ENCODE measurements at regions not wholly inside any gene's neighbourhood (a gene's known extent, or its start where the extent isn't known, plus 50 kb on each side); places are given as distances from the start of the nearest gene placed in this dataset.

DNA sequence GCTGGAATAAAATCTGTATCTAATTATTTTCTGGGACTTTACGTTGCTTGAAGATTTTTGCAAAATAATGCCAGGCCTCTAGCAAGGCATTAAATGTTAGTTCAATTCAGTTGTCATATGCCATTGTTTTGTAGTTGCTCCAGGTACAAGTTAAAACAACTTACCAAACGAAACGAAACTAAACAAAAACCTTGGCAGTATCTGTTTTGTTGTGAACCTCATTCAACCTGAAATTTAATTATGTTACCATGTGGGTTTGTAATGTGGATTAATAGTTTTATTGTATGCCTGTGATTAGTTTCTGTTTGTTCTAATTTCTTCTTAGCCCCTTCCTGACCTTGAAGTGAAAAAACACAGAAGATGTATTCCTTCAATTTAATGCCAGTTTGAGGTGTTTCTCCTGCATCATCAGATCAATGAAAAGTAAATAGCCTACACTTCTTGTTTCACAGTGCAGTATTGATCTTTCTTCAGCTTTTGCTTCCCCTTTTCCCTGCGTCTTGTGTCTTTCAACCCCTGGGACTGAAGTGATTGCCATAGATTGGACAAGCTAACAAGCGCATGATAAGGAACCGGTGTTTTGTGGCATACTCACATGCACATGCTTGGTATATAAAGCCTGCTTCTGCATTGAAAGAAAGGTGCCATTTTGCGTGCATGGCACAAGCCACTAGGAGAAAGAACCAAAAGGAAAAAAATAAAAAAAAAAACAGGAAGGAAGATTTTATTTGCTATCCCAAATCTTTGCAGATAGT lies 699.0 kb upstream of the ARRDC3 start:
- H3K27me3 Mint-ChIP-seq (ENCODE audit: low read depth): peaks cover 3% of the 10 kb centered on the region
- no peak overlapping the region for H3K27ac Mint-ChIP-seq (ENCODE audit: unreplicated experiment)
- DNase-seq (ENCODE audit: low spot score): no peak
- no peak for TF ChIP-seq CTCF (IDR thresholded peaks at IDR 0.05)
- H3K9me3 Mint-ChIP-seq (ENCODE audit: low read depth): peaks cover 3% of the 10 kb centered on the region
- no peaks in the 10 kb centered on the region for H3K36me3 Mint-ChIP-seq (ENCODE audit: low read depth)
- H3K4me3 Mint-ChIP-seq (ENCODE audit: unreplicated experiment): no peak overlapping the region
- no peaks in the 10 kb centered on the region for H3K4me1 Mint-ChIP-seq (ENCODE audit: low read depth)

- no peak for DNase-seq (ENCODE audit: low spot score)
- Mint-ChIP-seq H3K27ac (ENCODE audit: unreplicated experiment) (no peak overlapping the region), H3K36me3 (ENCODE audit: low read depth) (no peaks in the 10 kb centered on the region), H3K4me1 (ENCODE audit: low read depth) (no peaks in the 10 kb centered on the region), H3K9me3 (ENCODE audit: low read depth) (no peaks in the 10 kb centered on the region), H3K27me3 (ENCODE audit: low read depth) (no peaks in the 10 kb centered on the region), H3K4me3 (ENCODE audit: unreplicated experiment) (no peak overlapping the region)
- TF ChIP-seq CTCF (IDR thresholded peaks at IDR 0.05): no peak
Measured at GRCh38 chr5:92070786-92071185, 687.7 kb upstream of the ARRDC3 start.

- no peak for TF ChIP-seq CTCF (IDR thresholded peaks at IDR 0.05)
- Mint-ChIP-seq H3K4me1 (ENCODE audit: low read depth) (no peaks in the 10 kb centered on the region), H3K27ac (ENCODE audit: unreplicated experiment) (no peak overlapping the region), H3K9me3 (ENCODE audit: low read depth) (peaks cover 8% of the 10 kb centered on the region), H3K36me3 (ENCODE audit: low read depth) (no peaks in the 10 kb centered on the region), H3K4me3 (ENCODE audit: unreplicated experiment) (no peak overlapping the region), H3K27me3 (ENCODE audit: low read depth) (no peaks in the 10 kb centered on the region)
- no peak for DNase-seq (ENCODE audit: low spot score)
Measured at GRCh38 chr5:92064993-92065392, 681.9 kb upstream of the ARRDC3 start.

- Mint-ChIP-seq H3K27ac (ENCODE audit: unreplicated experiment) (no peak overlapping the region), H3K4me1 (ENCODE audit: low read depth) (no peaks in the 10 kb centered on the region), H3K4me3 (ENCODE audit: unreplicated experiment) (no peak overlapping the region), H3K36me3 (ENCODE audit: low read depth) (peaks cover 4% of the 10 kb centered on the region), H3K9me3 (ENCODE audit: low read depth) (peaks cover 21% of the 10 kb centered on the region), H3K27me3 (ENCODE audit: low read depth) (peaks cover 2% of the 10 kb centered on the region)
- no peak for DNase-seq (ENCODE audit: low spot score)
- no peak for TF ChIP-seq CTCF (IDR thresholded peaks at IDR 0.05)
Measured at GRCh38 chr5:92051741-92052140, 668.6 kb upstream of the ARRDC3 start.

GRCh38 chr5:92050970-92051369 lies 667.9 kb upstream of the ARRDC3 start:
- peaks cover 4% of the 10 kb centered on the region for H3K36me3 Mint-ChIP-seq (ENCODE audit: low read depth)
- no peaks in the 10 kb centered on the region for H3K4me1 Mint-ChIP-seq (ENCODE audit: low read depth)
- no peak for TF ChIP-seq CTCF (IDR thresholded peaks at IDR 0.05)
- peaks cover 2% of the 10 kb centered on the region for H3K27me3 Mint-ChIP-seq (ENCODE audit: low read depth)
- DNase-seq (ENCODE audit: low spot score): no peak
- H3K27ac Mint-ChIP-seq (ENCODE audit: unreplicated experiment): no peak overlapping the region
- H3K9me3 Mint-ChIP-seq (ENCODE audit: low read depth): peaks cover 21% of the 10 kb centered on the region
- no peak overlapping the region for H3K4me3 Mint-ChIP-seq (ENCODE audit: unreplicated experiment)
